ENCODE measurements at regions not wholly inside any gene's neighbourhood (a gene's known extent, or its start where the extent isn't known, plus 50 kb on each side); places are given as distances from the start of the nearest gene placed in this dataset.

GRCh38 chr18:67342159-67342558 lies 174.4 kb downstream of the DSEL start:
- Histone ChIP-seq H3K36me3 (replicated peaks; ENCODE audit: insufficient read depth, low read length) (no peaks in the 10 kb centered on the region), H3K9me3 (replicated peaks; ENCODE audit: insufficient read depth, low read length) (no peaks in the 10 kb centered on the region), H3K27me3 (replicated peaks; ENCODE audit: insufficient read depth, low read length) (no peaks in the 10 kb centered on the region), H3F3A (ENCODE audit: insufficient read depth, low read length) (no peaks in the 10 kb centered on the region), H3K79me2 (ENCODE audit: low read length) (no peaks in the 10 kb centered on the region), H2AFZ (ENCODE audit: low read length) (no peak overlapping the region), H3K4me2 (ENCODE audit: low read depth, low read length) (no peak overlapping the region), H3K27ac (ENCODE audit: low read length) (no peak overlapping the region), H3K4me3 (ENCODE audit: low read length) (no peak overlapping the region), H4K20me1 (ENCODE audit: insufficient read depth, low read length) (no peaks in the 10 kb centered on the region), H3K9ac (ENCODE audit: low read length) (no peak overlapping the region), H3K4me1 (ENCODE audit: low read length) (no peaks in the 10 kb centered on the region), H3K9me2 (replicated peaks; ENCODE audit: insufficient read depth, low read length) (no peaks in the 10 kb centered on the region)
- no peak for DNase-seq
- TF ChIP-seq EZH2phosphoT487 (IDR thresholded peaks at IDR 0.05; ENCODE audit: low read length) (no peak), CTCF (IDR thresholded peaks at IDR 0.05; ENCODE audit: low read length) (no peak), EZH2 (optimal IDR thresholded peaks at IDR 0.05; ENCODE audit: low read depth, low read length) (no peak)

- Histone ChIP-seq H3K36me3 (replicated peaks; ENCODE audit: insufficient read depth, low read length) (no peaks in the 10 kb centered on the region), H3K27ac (ENCODE audit: low read length) (no peak overlapping the region), H2AFZ (ENCODE audit: low read length) (no peak overlapping the region), H3K4me1 (ENCODE audit: low read length) (no peaks in the 10 kb centered on the region), H3K4me2 (ENCODE audit: low read depth, low read length) (no peak overlapping the region), H3K9me3 (replicated peaks; ENCODE audit: insufficient read depth, low read length) (no peaks in the 10 kb centered on the region), H3K9ac (ENCODE audit: low read length) (no peak overlapping the region), H3K79me2 (ENCODE audit: low read length) (no peaks in the 10 kb centered on the region), H3K4me3 (ENCODE audit: low read length) (no peak overlapping the region), H3F3A (ENCODE audit: insufficient read depth, low read length) (no peaks in the 10 kb centered on the region), H3K27me3 (replicated peaks; ENCODE audit: insufficient read depth, low read length) (no peaks in the 10 kb centered on the region), H4K20me1 (ENCODE audit: insufficient read depth, low read length) (no peaks in the 10 kb centered on the region), H3K9me2 (replicated peaks; ENCODE audit: insufficient read depth, low read length) (no peaks in the 10 kb centered on the region)
- DNase-seq, result no peak
- TF ChIP-seq EZH2phosphoT487 (IDR thresholded peaks at IDR 0.05; ENCODE audit: low read length), result no peak
- TF ChIP-seq CTCF (IDR thresholded peaks at IDR 0.05; ENCODE audit: low read length), result no peak
- no peak for TF ChIP-seq EZH2 (optimal IDR thresholded peaks at IDR 0.05; ENCODE audit: low read depth, low read length)
Observed at GRCh38 chr18:67337696-67338095, 178.8 kb downstream of the DSEL start.

GRCh38 chr18:67331857-67332256 lies 184.7 kb downstream of the DSEL start:
- H3K9me3 ChIP-seq (replicated peaks; ENCODE audit: insufficient read depth, low read length), result no peaks in the 10 kb centered on the region
- no peaks in the 10 kb centered on the region for H4K20me1 ChIP-seq (ENCODE audit: insufficient read depth, low read length)
- H3K9ac ChIP-seq (ENCODE audit: low read length), result no peak overlapping the region
- no peaks in the 10 kb centered on the region for H3K4me1 ChIP-seq (ENCODE audit: low read length)
- no peak overlapping the region for H3K4me3 ChIP-seq (ENCODE audit: low read length)
- no peak for DNase-seq
- no peaks in the 10 kb centered on the region for H3K79me2 ChIP-seq (ENCODE audit: low read length)
- H3F3A ChIP-seq (ENCODE audit: insufficient read depth, low read length), result no peaks in the 10 kb centered on the region
- H3K27ac ChIP-seq (ENCODE audit: low read length), result no peak overlapping the region
- TF ChIP-seq EZH2 (optimal IDR thresholded peaks at IDR 0.05; ENCODE audit: low read depth, low read length) (no peak), CTCF (IDR thresholded peaks at IDR 0.05; ENCODE audit: low read length) (no peak), EZH2phosphoT487 (IDR thresholded peaks at IDR 0.05; ENCODE audit: low read length) (no peak)
- H3K9me2 ChIP-seq (replicated peaks; ENCODE audit: insufficient read depth, low read length), result no peaks in the 10 kb centered on the region
- H3K36me3 ChIP-seq (replicated peaks; ENCODE audit: insufficient read depth, low read length), result no peaks in the 10 kb centered on the region
- no peaks in the 10 kb centered on the region for H3K27me3 ChIP-seq (replicated peaks; ENCODE audit: insufficient read depth, low read length)
- no peak overlapping the region for H2AFZ ChIP-seq (ENCODE audit: low read length)
- no peak overlapping the region for H3K4me2 ChIP-seq (ENCODE audit: low read depth, low read length)
